ENCODE measurements at regions not wholly inside any gene's neighbourhood (a gene's known extent, or its start where the extent isn't known, plus 50 kb on each side); places are given as distances from the start of the nearest gene placed in this dataset.

GRCh38 chrX:16239211-16239610, 71.9 kb downstream of the MAGEB17 start:
- TF ChIP-seq CTCF (IDR thresholded peaks at IDR 0.05) (no peak), POLR2A (IDR thresholded peaks at IDR 0.05) (no peak)
